ENCODE measurements at regions not wholly inside any gene's neighbourhood (a gene's known extent, or its start where the extent isn't known, plus 50 kb on each side); places are given as distances from the start of the nearest gene placed in this dataset.

- H4K20me1 ChIP-seq (ENCODE audit: control insufficient read depth, extremely low read depth, insufficient read depth, low read length), result no peaks in the 10 kb centered on the region
These were observed 98.5 kb upstream of the PNPLA4 start for GRCh38 chrX:8025705-8026104.

GRCh38 chrX:8018934-8019333 is 91.7 kb upstream of the PNPLA4 start:
- no peaks in the 10 kb centered on the region for H3K36me3 ChIP-seq (ENCODE audit: control insufficient read depth, insufficient read depth, low read length)
- H3K9ac ChIP-seq (ENCODE audit: insufficient read depth, low read length), result no peak overlapping the region
- no peaks in the 10 kb centered on the region for H3K27me3 ChIP-seq (ENCODE audit: control insufficient read depth, insufficient read depth, low read length)
- H3K27ac ChIP-seq (ENCODE audit: insufficient read depth, low read length), result no peak overlapping the region
- TF ChIP-seq EZH2 (IDR thresholded peaks at IDR 0.05; ENCODE audit: low read length, missing control alignments), result no peak
- no peak for TF ChIP-seq CTCF (conservative IDR thresholded peaks at IDR 0.05 in 1 of 2, IDR thresholded peaks at IDR 0.05 in 1 of 2; ENCODE audit: low read depth in 1 of 2, low read length in 2 of 2)
- H3K79me2 ChIP-seq (ENCODE audit: control insufficient read depth, insufficient read depth, low read length), result no peaks in the 10 kb centered on the region
- no peak overlapping the region for H2AFZ ChIP-seq (ENCODE audit: low read length)
- no peaks in the 10 kb centered on the region for H4K20me1 ChIP-seq (ENCODE audit: control insufficient read depth, extremely low read depth, insufficient read depth, low read length)
- no peak for DNase-seq (ENCODE audit: low read depth in 2 of 2)
- no peaks in the 10 kb centered on the region for H3K9me3 ChIP-seq (ENCODE audit: control insufficient read depth, insufficient read depth, low read depth, low read length)
- H3K4me1 ChIP-seq (ENCODE audit: control insufficient read depth, extremely low read depth, insufficient read depth, low read length), result no peaks in the 10 kb centered on the region
- no peak overlapping the region for H3K4me3 ChIP-seq (replicated peaks in 1 of 4; ENCODE audit: control extremely low read depth in 1 of 4, insufficient read depth in 1 of 4, low read depth in 3 of 4, low read length in 4 of 4)
- H3K4me2 ChIP-seq (ENCODE audit: extremely low read depth, insufficient read depth, low read length), result no peak overlapping the region

More at GRCh38 chrX:8025705-8026104, 98.5 kb upstream of the PNPLA4 start:
- Histone ChIP-seq H3K9me3 (ENCODE audit: control insufficient read depth, insufficient read depth, low read depth, low read length) (no peaks in the 10 kb centered on the region), H3K4me1 (ENCODE audit: control insufficient read depth, extremely low read depth, insufficient read depth, low read length) (no peaks in the 10 kb centered on the region), H2AFZ (ENCODE audit: low read length) (no peak overlapping the region), H3K27me3 (ENCODE audit: control insufficient read depth, insufficient read depth, low read length) (no peaks in the 10 kb centered on the region), H3K36me3 (ENCODE audit: control insufficient read depth, insufficient read depth, low read length) (no peaks in the 10 kb centered on the region), H3K9ac (ENCODE audit: insufficient read depth, low read length) (no peak overlapping the region), H3K4me2 (ENCODE audit: extremely low read depth, insufficient read depth, low read length) (no peak overlapping the region), H3K4me3 (replicated peaks in 1 of 4; ENCODE audit: control extremely low read depth in 1 of 4, insufficient read depth in 1 of 4, low read depth in 3 of 4, low read length in 4 of 4) (no peak overlapping the region), H3K27ac (ENCODE audit: insufficient read depth, low read length) (no peak overlapping the region), H3K79me2 (ENCODE audit: control insufficient read depth, insufficient read depth, low read length) (no peaks in the 10 kb centered on the region)
- TF ChIP-seq CTCF (conservative IDR thresholded peaks at IDR 0.05 in 1 of 2, IDR thresholded peaks at IDR 0.05 in 1 of 2; ENCODE audit: low read depth in 1 of 2, low read length in 2 of 2) (no peak), EZH2 (IDR thresholded peaks at IDR 0.05; ENCODE audit: low read length, missing control alignments) (no peak)
- no peak for DNase-seq (ENCODE audit: low read depth in 2 of 2)

GRCh38 chrX:8010105-8010504 is 82.9 kb upstream of the PNPLA4 start:
- H4K20me1 ChIP-seq (ENCODE audit: control insufficient read depth, extremely low read depth, insufficient read depth, low read length), result no peaks in the 10 kb centered on the region
- no peak overlapping the region for H3K4me3 ChIP-seq (replicated peaks in 1 of 4; ENCODE audit: control extremely low read depth in 1 of 4, insufficient read depth in 1 of 4, low read depth in 3 of 4, low read length in 4 of 4)
- no peak overlapping the region for H2AFZ ChIP-seq (ENCODE audit: low read length)
- H3K36me3 ChIP-seq (ENCODE audit: control insufficient read depth, insufficient read depth, low read length), result no peaks in the 10 kb centered on the region
- H3K79me2 ChIP-seq (ENCODE audit: control insufficient read depth, insufficient read depth, low read length), result no peaks in the 10 kb centered on the region
- TF ChIP-seq CTCF (conservative IDR thresholded peaks at IDR 0.05 in 1 of 2, IDR thresholded peaks at IDR 0.05 in 1 of 2; ENCODE audit: low read depth in 1 of 2, low read length in 2 of 2) (no peak), EZH2 (IDR thresholded peaks at IDR 0.05; ENCODE audit: low read length, missing control alignments) (no peak)
- H3K27me3 ChIP-seq (ENCODE audit: control insufficient read depth, insufficient read depth, low read length), result no peaks in the 10 kb centered on the region
- no peak overlapping the region for H3K9ac ChIP-seq (ENCODE audit: insufficient read depth, low read length)
- no peaks in the 10 kb centered on the region for H3K9me3 ChIP-seq (ENCODE audit: control insufficient read depth, insufficient read depth, low read depth, low read length)
- no peak overlapping the region for H3K27ac ChIP-seq (ENCODE audit: insufficient read depth, low read length)
- H3K4me2 ChIP-seq (ENCODE audit: extremely low read depth, insufficient read depth, low read length), result no peak overlapping the region
- DNase-seq (ENCODE audit: low read depth in 2 of 2), result no peak
- H3K4me1 ChIP-seq (ENCODE audit: control insufficient read depth, extremely low read depth, insufficient read depth, low read length), result no peaks in the 10 kb centered on the region
